Body of pancreas (tissue), 4 donors: ENCODE measurements at regions not wholly inside any gene's neighbourhood (a gene's known extent, or its start where the extent isn't known, plus 50 kb on each side); places are given as distances from the start of the nearest gene placed in this dataset.

Experiments used
- CTCF ChIP-seq, 7 experiments: fragments of 450-650 bp in 4 of 7; fragments of 200-600 bp in 3 of 7; sonication (generic) in 3 of 7; IDR thresholded peaks; one replicate each; pipeline ENCODE4 v1.5.1; 2016 to 2019; ENCODE audit warnings: antibody characterized with exemption in 7 of 7
- POLR2A ChIP-seq, 3 donors: fragments of 450-650 bp; IDR thresholded peaks; one replicate each; pipeline ENCODE4 v1.6.1; 2016; ENCODE audit warnings: antibody characterized with exemption in 3 of 3, mild to moderate bottlenecking in 2 of 3

GRCh38 chr5:107032629-107033028 lies 638.1 kb downstream of the EFNA5 start:
- TF ChIP-seq CTCF (IDR thresholded peaks at IDR 0.05) (no peak), POLR2A (IDR thresholded peaks at IDR 0.05) (no peak)
